ENCODE measurements at regions not wholly inside any gene's neighbourhood (a gene's known extent, or its start where the extent isn't known, plus 50 kb on each side); places are given as distances from the start of the nearest gene placed in this dataset.

DNA sequence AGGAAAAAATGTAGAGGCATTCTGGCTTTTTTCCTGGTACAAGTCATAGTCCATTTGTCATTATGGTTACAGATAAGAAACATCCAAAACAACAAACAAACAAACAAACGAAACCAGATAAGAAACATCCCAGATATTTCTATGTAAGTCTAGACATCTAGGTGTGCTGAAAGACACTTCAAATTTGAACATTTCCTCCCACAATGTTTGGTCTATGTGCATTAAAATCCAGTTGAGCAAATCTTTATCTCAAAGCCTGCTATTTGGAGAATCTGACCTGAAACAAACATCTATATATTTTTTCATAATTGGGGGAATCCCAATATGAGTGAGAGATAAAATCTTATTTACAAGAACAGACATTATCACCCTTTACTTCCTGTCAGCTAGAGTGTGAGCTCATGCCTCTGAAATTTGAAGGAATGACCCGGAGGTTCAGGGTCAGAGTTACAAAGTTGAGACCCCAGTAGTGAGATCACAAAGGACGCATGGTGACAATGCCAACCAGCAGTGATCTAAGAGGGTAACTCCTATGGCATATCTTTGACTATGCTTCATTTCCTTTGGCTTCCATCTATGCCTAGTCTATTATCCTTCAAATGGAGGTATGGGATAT, 182.9 kb upstream of the ATP1B1 start:
- no peak for DNase-seq

DNA sequence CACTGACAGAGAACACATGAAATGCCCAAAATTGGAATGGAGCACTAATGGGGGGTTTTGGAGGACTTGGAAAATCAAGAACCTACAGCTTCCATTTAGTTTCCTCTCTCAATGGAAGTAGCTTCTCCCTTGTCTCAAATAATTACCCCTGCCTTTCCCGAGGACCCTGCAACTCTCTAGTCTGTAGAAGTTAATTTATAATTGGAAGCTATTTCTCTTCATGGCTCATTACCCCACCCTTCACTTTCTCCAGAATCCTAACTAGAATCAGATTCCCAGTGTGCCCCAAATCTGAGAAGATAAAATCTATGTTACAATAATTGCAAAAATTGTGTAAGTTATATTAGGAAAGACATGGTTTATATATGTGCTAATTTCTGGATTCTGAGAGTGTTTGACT, 181.5 kb upstream of the ATP1B1 start:
- no peak for DNase-seq

DNA sequence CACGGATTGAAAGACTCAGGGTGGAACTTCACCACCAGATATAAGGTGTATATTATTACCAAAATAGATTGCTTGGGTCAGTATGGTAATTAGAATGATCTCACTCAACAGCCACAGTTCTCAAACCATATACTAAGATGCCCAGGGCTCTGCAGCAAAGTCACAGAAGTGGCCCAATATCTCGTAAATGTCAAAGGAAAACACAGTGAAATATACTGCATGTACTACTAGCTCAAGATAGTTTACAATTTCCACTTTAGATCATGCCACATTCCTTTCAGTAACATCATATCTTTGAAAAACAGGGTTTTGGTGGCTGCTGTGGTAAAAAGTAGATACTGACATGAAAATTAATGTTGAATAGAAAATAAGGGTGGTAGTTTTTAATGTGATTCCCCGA, 180.3 kb upstream of the ATP1B1 start:
- no peak for DNase-seq

DNA sequence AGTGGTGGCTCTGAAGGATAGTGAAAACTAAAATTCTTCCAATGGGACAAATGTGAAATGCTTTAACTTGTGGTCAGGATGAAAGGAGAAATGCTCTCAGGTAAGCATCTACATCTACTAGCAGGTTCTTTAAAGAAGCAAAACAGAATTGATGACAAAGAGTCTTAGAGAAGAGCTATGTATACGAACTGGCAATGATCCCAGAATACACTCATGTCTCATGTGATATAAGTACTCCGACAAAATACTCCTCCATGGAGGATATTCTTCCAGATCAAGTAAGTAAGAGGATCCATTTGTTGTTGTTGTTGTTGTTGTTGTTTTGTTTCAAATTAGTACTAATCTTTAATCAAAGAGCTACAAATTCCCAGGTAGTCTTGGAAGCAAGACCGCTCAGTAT, 174.0 kb upstream of the ATP1B1 start:
- no peak for DNase-seq

DNA sequence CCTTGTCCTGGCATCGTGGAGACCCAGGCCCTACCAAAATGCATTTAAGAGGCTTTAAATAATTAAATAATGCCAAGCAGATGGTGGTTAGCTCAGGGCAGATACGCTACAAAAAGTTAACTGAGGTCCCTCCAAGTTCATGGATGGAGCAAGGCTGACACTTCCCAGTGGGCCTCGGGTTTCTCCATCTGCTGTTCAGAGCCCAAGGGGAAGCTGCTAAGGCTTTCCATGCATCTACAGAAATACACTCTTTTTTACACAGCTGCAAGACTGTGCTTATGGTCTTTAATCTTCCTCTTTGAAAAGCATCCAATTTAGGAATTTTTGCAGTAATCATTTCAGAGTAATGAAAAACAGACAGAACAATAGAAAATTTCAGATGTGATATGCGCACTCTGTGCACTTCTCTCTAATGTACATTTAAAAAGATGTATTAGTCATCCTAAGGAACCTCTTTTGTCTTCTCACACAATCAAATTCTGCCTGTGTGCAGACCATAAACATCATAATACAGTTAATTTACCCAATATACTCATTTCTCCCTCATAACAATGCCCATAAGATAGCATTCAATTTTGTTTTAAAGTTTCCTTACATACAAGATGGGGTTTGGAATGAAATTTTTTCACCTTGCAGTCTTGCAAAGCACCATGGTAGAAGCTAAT, 173.2 kb upstream of the ATP1B1 start:
- no peak for DNase-seq

DNA sequence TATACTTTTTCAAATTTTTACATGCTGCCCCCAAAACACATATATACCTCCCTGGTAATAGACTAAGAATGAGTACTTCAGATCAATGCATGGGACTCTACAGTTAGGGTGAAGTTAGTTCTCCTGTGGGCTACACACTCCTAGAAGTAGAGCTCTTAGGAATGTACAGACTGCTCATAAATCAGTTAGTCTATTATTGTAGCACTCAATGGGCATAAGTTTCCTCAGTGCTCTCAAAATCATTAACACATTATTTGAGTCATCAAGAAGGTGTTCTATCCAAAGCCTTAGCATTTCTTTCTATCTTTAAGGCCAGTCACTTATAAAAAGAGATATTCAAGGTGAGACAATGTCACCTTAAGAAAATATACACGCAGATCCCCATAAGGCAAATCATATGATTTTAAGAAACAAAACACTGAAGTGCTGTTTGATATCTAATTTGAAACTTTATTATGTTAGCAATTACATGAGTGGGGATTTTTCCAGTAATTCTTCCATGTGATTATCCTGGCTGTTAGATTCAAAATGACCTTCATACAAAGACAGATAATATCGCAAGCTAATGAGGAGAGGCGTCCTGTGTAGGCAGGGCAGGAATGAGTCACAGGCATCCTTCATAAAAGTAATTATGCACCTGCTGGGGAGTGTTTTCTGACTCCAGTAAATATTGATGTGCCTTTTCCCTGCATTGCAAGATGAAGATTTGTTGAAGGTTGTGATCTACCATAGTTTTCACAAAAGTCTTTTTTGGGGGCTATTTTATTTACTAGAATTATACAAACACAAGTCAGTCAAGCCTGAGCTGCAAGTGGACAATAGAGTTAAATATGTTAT, 167.2 kb upstream of the ATP1B1 start:
- DNase-seq: no peak

DNA sequence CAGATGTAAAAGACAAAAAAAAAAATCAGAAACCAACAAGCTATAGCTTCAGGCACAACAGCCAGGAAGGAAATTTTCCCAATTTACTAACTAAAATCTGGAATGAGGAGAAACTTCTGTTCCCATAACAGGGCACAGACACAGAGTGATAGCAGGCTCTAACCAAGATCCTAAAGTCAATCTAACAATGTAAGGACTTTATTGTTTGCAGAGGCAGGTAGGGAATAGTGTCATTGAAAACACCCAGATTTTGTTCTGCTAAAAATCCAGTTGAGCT, 166.6 kb upstream of the ATP1B1 start:
- no peak for DNase-seq

DNA sequence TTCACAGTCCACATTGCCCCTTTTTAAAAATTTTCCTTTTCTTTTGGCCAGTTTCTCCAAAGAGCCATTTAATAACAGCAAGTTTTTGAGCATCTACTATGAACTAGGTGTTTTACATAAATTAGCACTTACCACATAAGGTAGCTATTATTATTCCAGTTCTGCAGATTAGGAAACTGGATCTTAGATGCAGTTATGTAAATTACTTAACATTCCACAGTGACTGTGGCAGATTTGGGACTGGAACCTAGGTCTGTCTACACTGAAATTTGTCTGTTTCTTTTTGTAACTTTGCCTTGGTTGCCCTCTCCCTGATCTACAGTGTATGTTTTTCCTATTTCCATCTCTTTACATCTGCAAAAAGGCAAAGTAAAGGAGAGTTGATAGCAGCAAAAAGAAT, 164.8 kb upstream of the ATP1B1 start:
- DNase-seq: no peak

DNA sequence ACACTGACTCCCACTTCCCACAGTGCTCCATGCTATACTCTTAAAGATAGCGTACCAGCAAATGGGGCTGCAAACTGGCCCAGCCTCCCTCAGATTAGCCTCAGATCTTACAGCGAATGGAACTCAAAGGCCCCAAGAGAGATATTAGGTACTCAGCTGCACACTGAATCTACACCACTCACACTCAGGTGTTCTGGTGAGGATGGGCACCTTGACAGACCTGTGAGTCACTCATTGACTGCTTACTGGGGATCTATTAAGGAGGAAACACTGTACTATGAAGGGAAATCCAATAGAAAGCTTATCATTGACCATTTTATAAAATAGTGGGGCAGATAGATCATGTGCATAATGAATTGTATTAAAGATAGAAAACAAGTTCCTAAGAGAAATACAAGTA, 164.3 kb upstream of the ATP1B1 start:
- no peak for DNase-seq

DNA sequence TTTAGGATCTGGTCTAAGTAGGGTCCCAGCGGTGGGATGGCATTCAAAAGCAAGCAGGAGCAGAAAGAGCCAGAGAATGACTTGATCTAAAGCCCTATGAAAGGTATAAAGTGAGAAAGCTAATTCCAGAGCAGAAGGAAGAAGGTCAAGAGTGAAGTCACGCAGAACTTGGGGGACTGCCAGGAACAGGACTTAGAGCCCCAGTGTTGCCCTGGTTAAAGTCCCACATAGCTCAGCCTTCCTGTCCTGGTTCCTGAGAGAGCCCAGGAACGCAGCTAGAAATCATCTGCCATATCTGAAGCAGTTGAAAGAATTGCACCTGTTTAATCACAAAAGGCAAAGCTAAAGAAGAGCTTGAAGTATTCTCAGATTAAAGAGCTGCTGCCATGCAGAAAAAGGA, 160.6 kb upstream of the ATP1B1 start:
- DNase-seq: no peak

DNA sequence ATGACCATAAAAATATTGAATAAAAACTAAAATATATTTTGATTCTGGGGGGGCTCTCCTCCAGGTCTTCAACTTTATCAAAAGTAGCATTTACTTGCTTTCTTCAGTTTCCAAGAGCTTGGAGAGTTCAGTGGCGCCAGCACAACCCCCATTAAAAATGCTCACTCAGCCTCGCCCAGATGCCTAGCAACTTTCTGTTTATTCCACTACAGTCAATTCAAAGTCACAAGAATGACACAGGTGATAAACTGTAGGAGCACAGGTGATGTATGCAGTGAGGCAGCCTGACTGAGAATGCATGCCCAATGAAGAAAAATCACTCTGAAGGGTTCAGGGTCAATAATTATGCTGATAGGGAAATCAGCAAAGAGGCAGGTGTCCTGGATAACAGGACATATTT, 159.4 kb upstream of the ATP1B1 start:
- no peak for DNase-seq

DNA sequence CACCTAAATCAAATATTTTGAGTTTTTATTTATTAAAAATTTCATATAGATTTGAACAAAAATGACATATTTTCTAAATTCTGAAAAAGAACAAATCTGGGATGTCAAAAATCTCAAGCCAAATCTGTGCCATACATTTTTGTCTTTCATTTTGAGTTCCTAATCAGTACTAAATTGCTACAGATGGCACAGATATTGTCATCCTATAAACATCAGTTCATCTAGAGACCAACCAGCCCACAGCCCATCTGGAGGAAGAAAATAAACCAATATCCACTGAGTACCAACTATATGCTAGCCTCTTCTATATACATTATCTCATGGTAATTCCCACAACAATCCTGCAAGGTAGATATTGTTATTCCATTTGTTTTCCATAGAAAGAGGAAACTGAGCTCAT, 156.8 kb upstream of the ATP1B1 start:
- no peak for DNase-seq

DNA sequence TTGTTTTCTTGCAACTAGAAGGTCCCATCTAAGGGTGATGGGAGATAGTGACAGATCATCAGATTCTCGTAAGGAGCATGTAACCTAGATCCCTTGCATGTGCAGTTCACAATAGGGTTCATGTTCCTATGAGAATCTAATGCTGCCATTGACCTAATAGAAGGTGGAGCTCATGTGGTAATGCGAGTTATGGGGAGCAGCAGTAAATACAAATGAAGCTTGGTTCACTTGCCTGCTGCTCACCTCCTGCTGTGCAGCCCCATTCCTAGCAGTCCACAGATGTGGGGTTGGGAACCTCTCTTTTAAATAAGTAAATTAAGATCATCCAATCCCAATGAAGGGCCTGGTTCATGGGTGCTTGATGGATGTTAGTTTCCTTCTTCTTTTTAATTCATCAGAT, 148.7 kb upstream of the ATP1B1 start:
- DNase-seq: no peak

DNA sequence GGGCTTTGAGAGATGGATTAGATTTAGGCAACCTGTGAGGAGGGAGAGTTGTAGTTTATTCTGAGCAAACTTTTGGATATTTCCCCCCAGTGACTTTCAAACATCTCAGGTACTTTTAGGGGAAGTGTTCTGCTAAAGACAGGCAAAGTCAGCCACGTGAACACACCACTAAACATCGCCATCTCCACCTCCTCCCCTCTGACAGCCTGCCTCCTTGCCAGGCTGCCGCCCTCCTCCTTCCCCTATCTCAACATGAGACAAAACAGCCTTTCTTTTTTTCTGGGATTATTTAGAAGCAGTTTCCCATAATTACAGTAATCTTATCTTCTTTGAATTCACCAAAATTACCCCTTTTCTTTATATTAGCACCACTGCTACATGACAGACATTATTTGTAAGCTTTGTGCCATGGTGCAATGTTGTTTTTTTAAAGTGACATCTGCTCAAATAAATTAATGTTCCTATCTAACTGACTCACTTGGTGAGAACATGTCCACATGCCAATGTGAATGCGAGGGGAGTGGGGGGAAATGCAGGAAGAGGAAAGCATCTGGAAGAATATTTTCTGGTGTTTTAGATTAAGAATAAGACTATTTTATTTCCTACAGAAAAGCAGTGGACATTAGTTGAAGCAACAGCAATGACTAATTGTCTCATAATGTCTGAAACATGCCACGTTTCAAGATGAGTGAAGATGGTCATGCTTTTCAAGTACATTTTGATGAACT, 147.8 kb upstream of the ATP1B1 start:
- no peak for DNase-seq

DNA sequence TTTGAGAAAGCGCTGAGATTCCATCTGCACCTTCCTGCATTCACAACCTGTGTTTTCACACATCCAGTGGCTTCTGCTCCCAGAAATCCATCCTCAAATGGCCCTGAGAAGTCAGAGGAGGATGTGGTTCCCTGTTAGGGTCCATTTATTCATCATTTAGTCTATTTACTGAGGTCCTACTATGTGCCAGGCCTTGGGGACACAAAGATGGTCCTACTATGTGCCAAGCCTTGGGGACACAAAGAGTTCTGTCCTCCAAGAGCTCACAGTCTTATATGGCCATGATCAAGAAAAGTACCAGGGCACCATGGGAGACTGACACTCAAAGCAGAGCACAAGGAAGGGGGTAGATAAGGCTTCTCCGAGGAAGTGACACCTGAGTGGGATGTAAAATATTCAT, 147.1 kb upstream of the ATP1B1 start:
- no peak for DNase-seq

DNA sequence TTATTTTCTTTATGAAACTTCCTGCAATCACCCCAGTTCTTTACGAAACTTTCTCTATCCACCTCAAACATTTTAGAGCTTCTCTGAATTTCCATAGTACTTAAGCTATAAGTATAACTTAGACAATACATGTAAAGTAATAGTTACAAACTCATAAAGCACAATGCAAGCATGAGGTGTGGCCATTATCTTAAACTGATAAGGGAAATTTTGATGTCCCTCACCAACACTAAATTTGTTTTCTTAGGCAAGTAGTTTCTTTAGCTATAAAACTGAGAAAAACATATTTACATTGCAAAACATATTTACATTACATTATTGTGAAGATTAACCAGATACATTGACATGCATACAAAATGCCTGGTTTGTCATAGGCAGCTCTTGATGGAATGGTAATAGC, 146.4 kb upstream of the ATP1B1 start:
- no peak for DNase-seq

DNA sequence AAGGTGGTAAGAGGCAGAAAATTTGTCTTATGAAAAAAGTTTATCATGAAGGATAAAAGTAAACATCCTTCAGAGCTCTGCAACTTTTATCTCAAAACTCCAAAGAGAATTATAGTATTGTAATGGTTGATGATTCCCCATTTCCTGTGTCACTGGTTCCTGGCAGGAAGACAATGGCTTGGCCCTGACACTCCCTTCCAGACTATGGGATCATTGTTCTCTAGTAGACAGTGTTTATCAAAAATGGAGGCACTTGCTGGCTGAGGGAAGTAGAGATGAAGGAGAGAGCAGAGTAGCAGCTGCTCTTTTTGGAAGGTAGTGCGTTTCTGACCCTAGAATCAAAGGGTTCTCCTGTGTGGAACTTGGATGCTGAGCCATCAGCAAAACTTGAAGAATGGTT, 145.9 kb upstream of the ATP1B1 start:
- DNase-seq: no peak

DNA sequence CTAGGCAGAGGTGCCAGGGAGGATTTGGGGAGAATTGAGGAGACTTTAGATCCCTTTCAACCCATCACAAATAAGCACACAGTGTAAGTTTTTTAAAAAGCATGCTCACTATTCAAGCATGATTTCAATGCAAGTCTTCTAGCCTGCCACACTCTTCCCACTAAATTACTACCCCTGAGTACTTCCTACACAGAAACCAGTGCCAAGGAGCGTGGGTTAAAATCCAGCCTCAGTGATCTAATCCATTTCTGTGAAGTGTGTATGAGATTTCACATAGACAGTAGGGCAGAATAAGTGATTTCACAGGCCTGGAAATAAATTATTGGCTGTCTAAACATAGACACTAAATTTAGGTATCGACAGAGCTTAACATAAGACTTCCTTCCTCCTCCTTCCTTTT, 142.9 kb upstream of the ATP1B1 start:
- no peak for DNase-seq

DNA sequence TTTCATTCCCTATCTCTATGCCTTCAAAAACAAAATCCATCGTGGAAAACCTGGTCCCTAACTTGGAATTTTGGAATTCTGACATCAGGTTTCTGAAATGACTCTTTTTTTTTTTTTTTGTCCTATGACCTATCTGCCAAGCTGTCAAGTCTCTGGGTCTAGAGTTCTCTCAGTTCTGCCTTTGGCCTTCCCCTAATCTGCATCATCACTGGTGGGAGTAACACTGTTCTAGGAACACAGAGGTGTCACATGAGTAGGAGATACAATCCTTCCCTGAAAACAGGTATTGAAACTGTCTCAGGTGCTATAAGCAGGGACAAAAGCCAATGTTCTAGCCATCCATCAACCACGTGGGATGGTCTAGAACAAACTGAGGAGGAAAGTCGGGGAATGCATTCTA, 142.0 kb upstream of the ATP1B1 start:
- no peak for DNase-seq

DNA sequence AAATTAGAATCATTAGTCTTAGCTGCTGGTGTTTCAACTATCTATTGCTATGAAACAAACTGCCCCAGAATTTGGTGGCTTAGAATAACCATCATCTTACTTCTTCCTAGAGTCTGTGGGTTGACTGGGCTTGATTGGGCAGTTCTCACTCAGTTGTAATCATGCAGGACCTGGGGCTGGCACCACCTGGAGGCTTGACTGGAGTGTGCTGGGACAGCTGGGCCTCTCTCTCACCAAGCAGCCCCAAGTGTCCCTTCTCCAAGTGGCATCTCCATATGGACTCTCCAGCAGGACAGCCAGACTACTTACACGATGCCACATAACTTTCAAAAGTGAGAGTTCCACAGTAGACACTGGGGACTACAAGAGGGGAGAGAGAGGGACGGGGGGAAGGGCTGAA, 140.3 kb upstream of the ATP1B1 start:
- DNase-seq: no peak

DNA sequence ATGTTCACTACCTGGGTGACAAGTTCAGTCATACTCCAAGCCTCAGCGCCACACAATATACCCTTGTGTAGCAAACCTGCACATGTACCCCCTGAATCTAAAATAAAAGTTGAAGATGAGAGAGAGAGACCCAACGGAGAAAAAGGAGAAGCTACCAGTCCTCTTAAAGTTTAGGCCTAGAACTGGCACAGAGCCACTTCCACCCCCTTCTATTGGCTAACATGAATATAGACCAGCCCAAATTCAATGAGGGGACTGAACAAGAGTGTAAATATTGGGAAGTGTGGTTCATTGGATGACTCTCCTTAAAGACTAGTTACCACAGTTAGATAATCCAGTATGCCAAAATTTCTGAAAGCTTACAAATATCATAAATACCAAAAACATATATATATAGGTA, 139.9 kb upstream of the ATP1B1 start:
- no peak for DNase-seq

DNA sequence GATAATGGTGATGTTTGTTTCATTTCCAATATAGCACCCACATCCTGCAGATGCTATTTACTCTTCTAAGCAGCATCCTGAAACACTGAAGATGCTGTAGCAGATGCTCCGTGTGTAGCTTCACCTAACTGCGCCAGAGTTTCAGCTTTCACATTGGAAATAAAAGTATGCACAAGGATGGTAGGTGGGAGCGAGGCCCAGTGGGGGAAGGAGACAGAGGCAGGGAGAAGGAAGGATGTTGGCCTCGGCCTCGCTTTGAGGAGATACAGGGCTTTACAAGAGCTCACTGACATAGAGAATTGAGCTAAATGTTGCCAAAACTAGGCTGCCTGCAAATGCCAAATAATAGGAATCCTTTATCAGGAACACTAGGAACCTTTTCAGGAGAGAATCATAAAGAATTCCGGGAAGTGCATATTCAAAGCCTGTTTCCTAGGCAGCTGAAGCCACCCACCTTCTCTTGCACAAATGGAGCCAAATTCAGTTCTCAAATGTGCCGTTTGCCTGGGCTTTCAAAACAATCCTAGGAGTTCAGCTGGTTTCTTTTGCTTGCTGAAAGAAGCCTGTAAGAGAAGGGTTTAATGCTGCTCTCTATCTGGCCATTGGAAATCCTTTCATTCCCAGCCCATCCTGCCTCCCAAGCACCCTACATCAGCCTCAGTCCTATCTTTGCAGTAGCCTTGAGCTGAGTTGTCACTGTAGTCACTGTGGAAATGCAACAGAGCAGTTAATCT, 135.4 kb upstream of the ATP1B1 start:
- DNase-seq: no peak

DNA sequence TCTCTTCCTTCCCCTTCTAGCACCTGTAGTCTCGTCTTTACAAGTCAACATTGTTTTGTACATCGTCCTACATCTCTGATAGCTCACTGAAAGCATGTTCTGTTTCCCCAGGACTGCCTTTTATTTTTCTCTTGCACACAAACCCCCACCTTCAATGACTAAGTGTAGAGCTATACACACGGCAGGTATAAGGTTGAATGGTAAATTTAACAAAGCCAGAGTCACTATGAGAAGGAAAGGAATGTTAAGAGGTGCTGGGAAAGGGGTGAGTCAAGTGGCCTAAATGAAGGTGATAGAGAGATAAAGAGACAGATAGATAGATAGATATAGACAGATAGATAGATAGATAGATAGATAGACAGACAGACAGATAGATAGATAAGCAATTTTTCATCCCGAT, 134.3 kb upstream of the ATP1B1 start:
- DNase-seq: no peak

Measured in CD4-positive, alpha-beta T cell treated with Interleukin-21 for 1 hour (primary cell).